ENCODE measurements at regions not wholly inside any gene's neighbourhood (a gene's known extent, or its start where the extent isn't known, plus 50 kb on each side); places are given as distances from the start of the nearest gene placed in this dataset.

- no peak overlapping the region for H2AFZ ChIP-seq (ENCODE audit: low read depth)
- peaks cover 12% of the 10 kb centered on the region for H3K4me1 ChIP-seq (ENCODE audit: low read depth, poor library complexity, severe bottlenecking)
- H4K20me1 ChIP-seq (ENCODE audit: insufficient read depth), result no peaks in the 10 kb centered on the region
- no peaks in the 10 kb centered on the region for H3K36me3 ChIP-seq (ENCODE audit: insufficient read depth)
- H3K9ac ChIP-seq, result no peak overlapping the region
- no peaks in the 10 kb centered on the region for H3K79me2 ChIP-seq (ENCODE audit: insufficient read depth, low read depth)
- TF ChIP-seq, protein P1, sequence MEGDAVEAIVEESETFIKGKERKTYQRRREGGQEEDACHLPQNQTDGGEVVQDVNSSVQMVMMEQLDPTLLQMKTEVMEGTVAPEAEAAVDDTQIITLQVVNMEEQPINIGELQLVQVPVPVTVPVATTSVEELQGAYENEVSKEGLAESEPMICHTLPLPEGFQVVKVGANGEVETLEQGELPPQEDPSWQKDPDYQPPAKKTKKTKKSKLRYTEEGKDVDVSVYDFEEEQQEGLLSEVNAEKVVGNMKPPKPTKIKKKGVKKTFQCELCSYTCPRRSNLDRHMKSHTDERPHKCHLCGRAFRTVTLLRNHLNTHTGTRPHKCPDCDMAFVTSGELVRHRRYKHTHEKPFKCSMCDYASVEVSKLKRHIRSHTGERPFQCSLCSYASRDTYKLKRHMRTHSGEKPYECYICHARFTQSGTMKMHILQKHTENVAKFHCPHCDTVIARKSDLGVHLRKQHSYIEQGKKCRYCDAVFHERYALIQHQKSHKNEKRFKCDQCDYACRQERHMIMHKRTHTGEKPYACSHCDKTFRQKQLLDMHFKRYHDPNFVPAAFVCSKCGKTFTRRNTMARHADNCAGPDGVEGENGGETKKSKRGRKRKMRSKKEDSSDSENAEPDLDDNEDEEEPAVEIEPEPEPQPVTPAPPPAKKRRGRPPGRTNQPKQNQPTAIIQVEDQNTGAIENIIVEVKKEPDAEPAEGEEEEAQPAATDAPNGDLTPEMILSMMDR (conservative IDR thresholded peaks at IDR 0.05; ENCODE audit: low read depth, low read length), result no peak
- no peaks in the 10 kb centered on the region for H3K27me3 ChIP-seq (ENCODE audit: insufficient read depth, low read depth)
- no peak overlapping the region for H3K27ac ChIP-seq
- H3K4me2 ChIP-seq, result no peak overlapping the region
- no peak overlapping the region for H3K4me3 ChIP-seq (IDR thresholded peaks at IDR 0.05; ENCODE audit: insufficient read depth, low read depth, low read length)
These were observed 64.2 kb downstream of the DACT2 start for GRCh38 chr6:168255283-168255881.

DNA sequence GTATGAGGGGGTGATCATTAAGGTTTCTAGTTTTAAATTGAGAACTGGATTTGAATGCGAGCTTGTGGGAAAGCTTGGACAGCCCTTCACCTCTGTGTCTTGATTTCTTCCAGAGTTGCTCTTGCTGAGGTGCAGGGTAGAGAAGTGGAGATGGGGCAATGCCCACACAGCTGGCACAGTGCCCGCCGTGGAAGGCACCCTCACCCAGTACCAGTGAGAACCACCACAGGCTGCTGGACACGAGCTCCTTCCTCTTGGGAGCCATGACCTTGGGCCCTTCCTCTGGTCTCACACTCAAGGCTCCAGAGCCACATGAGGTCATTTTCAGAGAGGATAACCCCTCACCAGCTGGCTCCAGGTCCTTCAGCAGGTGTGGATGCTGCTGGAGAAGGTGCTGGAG lies 67.3 kb downstream of the DACT2 start:
- TF ChIP-seq, protein P1 (conservative IDR thresholded peaks at IDR 0.05; ENCODE audit: low read depth, low read length), result no peak
- Histone ChIP-seq H3K79me2 (ENCODE audit: insufficient read depth, low read depth) (no peaks in the 10 kb centered on the region), H3K4me2 (no peak overlapping the region), H3K4me3 (IDR thresholded peaks at IDR 0.05; ENCODE audit: insufficient read depth, low read depth, low read length) (no peak overlapping the region), H3K27me3 (ENCODE audit: insufficient read depth, low read depth) (no peaks in the 10 kb centered on the region), H4K20me1 (ENCODE audit: insufficient read depth) (no peaks in the 10 kb centered on the region), H3K27ac (no peak overlapping the region), H3K4me1 (ENCODE audit: low read depth, poor library complexity, severe bottlenecking) (peaks cover 41% of the 10 kb centered on the region), H2AFZ (ENCODE audit: low read depth) (no peak overlapping the region), H3K36me3 (ENCODE audit: insufficient read depth) (no peaks in the 10 kb centered on the region), H3K9ac (no peak overlapping the region)

DNA sequence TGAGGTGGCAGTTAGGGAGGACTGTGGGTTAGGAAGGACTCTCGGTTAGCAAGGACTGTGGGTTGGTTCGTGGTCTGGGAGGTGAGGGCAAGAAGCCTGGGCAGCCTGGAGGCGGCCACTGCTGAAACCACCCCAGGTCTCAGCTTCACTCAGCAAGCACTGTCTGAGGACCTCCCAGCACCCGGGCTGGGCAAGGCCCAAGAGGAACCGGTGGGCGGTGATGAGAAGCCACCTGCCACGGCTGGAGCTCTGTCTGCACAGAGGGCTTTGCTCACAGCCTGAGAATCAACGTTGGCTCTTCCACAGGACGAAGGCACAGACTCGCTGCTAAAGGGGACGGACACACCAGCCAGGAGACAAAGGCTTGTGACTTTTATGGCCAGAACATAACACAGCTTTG lies 69.3 kb downstream of the DACT2 start:
- H3K4me1 ChIP-seq (ENCODE audit: low read depth, poor library complexity, severe bottlenecking), result peaks cover 57% of the 10 kb centered on the region
- H3K27ac ChIP-seq, result no peak overlapping the region; the same call in 1 of the 2 replicates
- no peak overlapping the region for H3K9ac ChIP-seq
- H3K36me3 ChIP-seq (ENCODE audit: insufficient read depth), result no peaks in the 10 kb centered on the region
- H3K4me2 ChIP-seq, result 0 out of 2 replicates have a peak overlapping the region, but pooled peaks have one; percentile 17
- H3K79me2 ChIP-seq (ENCODE audit: insufficient read depth, low read depth), result no peaks in the 10 kb centered on the region
- TF ChIP-seq, protein P1 (conservative IDR thresholded peaks at IDR 0.05; ENCODE audit: low read depth, low read length), result no peak
- H3K27me3 ChIP-seq (ENCODE audit: insufficient read depth, low read depth), result no peaks in the 10 kb centered on the region
- no peak overlapping the region for H3K4me3 ChIP-seq (IDR thresholded peaks at IDR 0.05; ENCODE audit: insufficient read depth, low read depth, low read length)
- no peaks in the 10 kb centered on the region for H4K20me1 ChIP-seq (ENCODE audit: insufficient read depth)
- no peak overlapping the region for H2AFZ ChIP-seq (ENCODE audit: low read depth)

DNA sequence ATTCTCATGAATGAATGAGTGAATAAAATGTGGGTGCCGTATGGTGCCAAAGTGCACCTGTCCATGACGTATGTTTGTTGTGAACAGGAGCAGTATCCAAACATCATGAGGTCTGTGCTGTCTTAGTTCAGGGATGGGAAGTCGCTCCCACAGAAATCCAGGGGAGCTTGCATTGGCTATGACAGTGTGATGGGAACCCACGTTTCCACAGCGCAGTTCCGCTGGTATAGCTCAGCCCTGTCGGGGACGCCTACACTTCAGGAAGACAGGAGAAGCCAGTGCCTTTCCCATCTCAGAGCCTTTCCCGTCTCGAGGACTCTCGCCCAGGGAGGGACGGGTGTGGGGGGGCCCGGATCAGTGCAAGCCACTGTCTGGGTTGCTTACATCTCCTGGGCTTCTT lies 69.8 kb downstream of the DACT2 start:
- Histone ChIP-seq H3K79me2 (ENCODE audit: insufficient read depth, low read depth) (no peaks in the 10 kb centered on the region), H2AFZ (ENCODE audit: low read depth) (no peak overlapping the region), H3K36me3 (ENCODE audit: insufficient read depth) (no peaks in the 10 kb centered on the region), H3K4me2 (0 out of 2 replicates have a peak overlapping the region, but pooled peaks have one; percentile 17), H3K9ac (no peak overlapping the region), H4K20me1 (ENCODE audit: insufficient read depth) (no peaks in the 10 kb centered on the region), H3K27ac (no peak overlapping the region; the same call in 1 of the 2 replicates), H3K4me1 (ENCODE audit: low read depth, poor library complexity, severe bottlenecking) (peaks cover 60% of the 10 kb centered on the region), H3K27me3 (ENCODE audit: insufficient read depth, low read depth) (no peaks in the 10 kb centered on the region), H3K4me3 (IDR thresholded peaks at IDR 0.05; ENCODE audit: insufficient read depth, low read depth, low read length) (no peak overlapping the region)
- TF ChIP-seq, protein P1 (conservative IDR thresholded peaks at IDR 0.05; ENCODE audit: low read depth, low read length), result no peak
